Stomach (tissue), 4 donors: ENCODE measurements at regions not wholly inside any gene's neighbourhood (a gene's known extent, or its start where the extent isn't known, plus 50 kb on each side); places are given as distances from the start of the nearest gene placed in this dataset.

Experiments
- POLR2AphosphoS5 ChIP-seq, 3 donors: sonication (generic); formaldehyde crosslinking; IDR thresholded peaks; one replicate each; pipeline ENCODE4 v1.6.1; 2016; ENCODE audit warnings: antibody characterized with exemption in 3 of 3
- TF ChIP-seq, protein P1 (sequence below), 7 experiments: fragments of 450-650 bp in 4 of 7; fragments of 200-600 bp in 3 of 7; sonication (generic) in 3 of 7; IDR thresholded peaks; one replicate each; pipeline ENCODE4 v1.5.1; 2016 to 2019; ENCODE audit warnings: antibody characterized with exemption in 7 of 7, control low read depth in 2 of 7, mild to moderate bottlenecking in 1 of 7

GRCh38 chr2:52238782-52239181, 1206.8 kb upstream of the NRXN1 start:
- TF ChIP-seq, protein P1, sequence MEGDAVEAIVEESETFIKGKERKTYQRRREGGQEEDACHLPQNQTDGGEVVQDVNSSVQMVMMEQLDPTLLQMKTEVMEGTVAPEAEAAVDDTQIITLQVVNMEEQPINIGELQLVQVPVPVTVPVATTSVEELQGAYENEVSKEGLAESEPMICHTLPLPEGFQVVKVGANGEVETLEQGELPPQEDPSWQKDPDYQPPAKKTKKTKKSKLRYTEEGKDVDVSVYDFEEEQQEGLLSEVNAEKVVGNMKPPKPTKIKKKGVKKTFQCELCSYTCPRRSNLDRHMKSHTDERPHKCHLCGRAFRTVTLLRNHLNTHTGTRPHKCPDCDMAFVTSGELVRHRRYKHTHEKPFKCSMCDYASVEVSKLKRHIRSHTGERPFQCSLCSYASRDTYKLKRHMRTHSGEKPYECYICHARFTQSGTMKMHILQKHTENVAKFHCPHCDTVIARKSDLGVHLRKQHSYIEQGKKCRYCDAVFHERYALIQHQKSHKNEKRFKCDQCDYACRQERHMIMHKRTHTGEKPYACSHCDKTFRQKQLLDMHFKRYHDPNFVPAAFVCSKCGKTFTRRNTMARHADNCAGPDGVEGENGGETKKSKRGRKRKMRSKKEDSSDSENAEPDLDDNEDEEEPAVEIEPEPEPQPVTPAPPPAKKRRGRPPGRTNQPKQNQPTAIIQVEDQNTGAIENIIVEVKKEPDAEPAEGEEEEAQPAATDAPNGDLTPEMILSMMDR (IDR thresholded peaks at IDR 0.05) = no peak
- TF ChIP-seq POLR2AphosphoS5 (IDR thresholded peaks at IDR 0.05) = no peak
